PC-9 (cell line): ENCODE measurements at regions not wholly inside any gene's neighbourhood (a gene's known extent, or its start where the extent isn't known, plus 50 kb on each side); places are given as distances from the start of the nearest gene placed in this dataset.

Source experiments
- CTCF ChIP-seq: fragments of 200-600 bp; sonication (generic); conservative IDR thresholded peaks from 2 replicates; pipeline ENCODE4 v1.6.1; 2017; ENCODE audit warnings: mixed run types, antibody characterized with exemption, mild to moderate bottlenecking, moderate library complexity
- EZH2 ChIP-seq: fragments of 200-600 bp; sonication (generic); IDR thresholded peaks from 2 replicates; pipeline ENCODE4 v1.8.0; 2017; ENCODE audit warnings: antibody characterized with exemption, low read depth

- TF ChIP-seq CTCF (no peak), EZH2 (no peak)
These were observed 79.3 kb upstream of the FOXQ1 start for GRCh38 chr6:1232578-1232977.
